Esophagus squamous epithelium (tissue), 5 donors: ENCODE measurements at regions not wholly inside any gene's neighbourhood (a gene's known extent, or its start where the extent isn't known, plus 50 kb on each side); places are given as distances from the start of the nearest gene placed in this dataset.
A peak's percentile ranks its signal among the peaks of the same experiment; 100 is the strongest.

Experiments
- DNase-seq: peaks from one replicate; lab custom pipeline; 2025; lab: John Stamatoyannopoulos, UW
- H3K27ac ChIP-seq, 4 donors: fragments of 200-600 bp; sonication (generic); one replicate each; pipeline ENCODE4 v1.5.1; 2016 to 2019; ENCODE audit warnings: mild to moderate bottlenecking in 1 of 4
- H3K27me3 ChIP-seq, 4 donors: fragments of 200-600 bp; sonication (generic); 1 replicate in 3 of 4; 2 replicates in 1 of 4; pipeline versions ENCODE4 v1.5.1 to v1.6.0; 2017 to 2021; ENCODE audit warnings: antibody characterized with exemption in 1 of 4
- H3K36me3 ChIP-seq, 3 donors: fragments of 200-600 bp; sonication (generic); one replicate each; pipeline ENCODE4 v1.5.1; 2016 to 2019
- H3K4me1 ChIP-seq, 3 donors: fragments of 200-600 bp; sonication (generic); one replicate each; pipeline ENCODE4 v1.5.1; 2017 to 2019
- H3K4me3 ChIP-seq, 4 donors: fragments of 200-600 bp; sonication (generic); 1 replicate in 3 of 4; 2 replicates in 1 of 4; pipeline ENCODE4 v1.5.1; 2016 to 2019; ENCODE audit warnings: mild to moderate bottlenecking in 2 of 4, moderate library complexity in 1 of 4
- H3K9me3 ChIP-seq, 3 donors: fragments of 200-600 bp; sonication (generic); one replicate each; pipeline ENCODE4 v1.5.1; 2016 to 2019
- CTCF ChIP-seq, 6 experiments: fragments of 450-650 bp in 4 of 6; fragments of 200-600 bp in 2 of 6; sonication (generic) in 2 of 6; IDR thresholded peaks; one replicate each; pipeline ENCODE4 v1.5.1; 2016 to 2019; ENCODE audit warnings: antibody characterized with exemption in 6 of 6, mild to moderate bottlenecking in 4 of 6, moderate library complexity in 4 of 6
- POLR2A ChIP-seq, 4 donors: fragments of 450-650 bp; IDR thresholded peaks; one replicate each; pipeline ENCODE4 v1.6.1; 2017; ENCODE audit warnings: antibody characterized with exemption in 4 of 4, mild to moderate bottlenecking in 4 of 4, moderate library complexity in 3 of 4
- WGBS, 2 donors: methylation state at CpG; one replicate each; pipeline ENCODE4 v1.1.5; 2018; 5-methylcytosine and 5-hydroxymethylcytosine counted together
- intact Hi-C: fragments of 100-400 bp; cut with DNase I; formaldehyde crosslinking; loops from one replicate; pipeline ENCODE4 v1.15.0; 2022
- donor health status: DM: yes; HTN: yes; CAD: no.

- Histone ChIP-seq H3K4me1 (peaks cover 45 to 70% (median 56%) of the 10 kb centered on the region in 3 donors), H3K27ac (peak overlapping the region in 2 of 4 donors; percentile 88 to 91), H3K9me3 (no peaks in the 10 kb centered on the region), H3K27me3 (no peaks in the 10 kb centered on the region), H3K4me3 (no peak overlapping the region), H3K36me3 (no peaks in the 10 kb centered on the region)
- no peak for DNase-seq
- 92 to 95% methylated on average over 6 of the region's 6 CpGs for WGBS, 2 donors
- intact Hi-C loops: no loop called here
- TF ChIP-seq CTCF (IDR thresholded peaks at IDR 0.05) (no peak), POLR2A (IDR thresholded peaks at IDR 0.05) (no peak)
These were observed 79.5 kb downstream of the IRF2BPL start for GRCh38 chr14:76948976-76949375.

- no peak overlapping the region for H3K4me3 ChIP-seq
- H3K27ac ChIP-seq: peak overlapping the region; percentile 84 to 91 (median 88)
- 54 to 61% methylated on average over 8 to 11 of the region's 11 CpGs for WGBS, 2 donors
- intact Hi-C loops: no loop called here
- no peaks in the 10 kb centered on the region for H3K36me3 ChIP-seq
- no peak for DNase-seq
- H3K4me1 ChIP-seq: peaks cover 39 to 64% (median 50%) of the 10 kb centered on the region in 3 donors
- TF ChIP-seq CTCF (IDR thresholded peaks at IDR 0.05): no peak
- no peak for TF ChIP-seq POLR2A (IDR thresholded peaks at IDR 0.05)
- no peaks in the 10 kb centered on the region for H3K27me3 ChIP-seq
- H3K9me3 ChIP-seq: no peaks in the 10 kb centered on the region
These were observed 80.1 kb downstream of the IRF2BPL start for GRCh38 chr14:76948213-76948947.

DNA sequence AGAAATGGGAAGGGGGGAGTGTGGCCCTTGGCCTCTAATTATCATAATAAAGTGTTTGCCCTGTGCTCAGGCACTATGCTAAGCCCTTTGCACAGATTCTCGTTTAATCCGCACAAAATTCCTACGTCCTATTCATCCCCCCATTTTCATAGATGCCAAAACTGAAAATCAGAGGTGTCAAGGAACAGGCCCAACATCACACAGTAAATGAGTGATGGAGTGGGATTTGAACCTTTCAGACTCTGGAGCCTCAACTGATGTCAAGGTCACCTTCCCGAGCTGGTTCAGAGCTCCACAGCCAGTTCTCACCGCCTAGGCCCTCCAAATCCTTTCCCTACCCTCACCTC is 80.7 kb downstream of the IRF2BPL start:
- Histone ChIP-seq H3K36me3 (no peaks in the 10 kb centered on the region), H3K4me3 (peak overlapping the region in 1 of 4 donors; percentile 47), H3K4me1 (peaks cover 36 to 58% (median 46%) of the 10 kb centered on the region in 3 donors), H3K27ac (peak overlapping the region; percentile 84 to 91 (median 88)), H3K27me3 (no peaks in the 10 kb centered on the region), H3K9me3 (no peaks in the 10 kb centered on the region)
- DNase-seq: no peak
- WGBS, 2 donors: 37 to 47% methylated on average over 5 of the region's 5 CpGs
- intact Hi-C loops: no loop called here
- no peak for TF ChIP-seq CTCF (IDR thresholded peaks at IDR 0.05)
- no peak for TF ChIP-seq POLR2A (IDR thresholded peaks at IDR 0.05)

DNA sequence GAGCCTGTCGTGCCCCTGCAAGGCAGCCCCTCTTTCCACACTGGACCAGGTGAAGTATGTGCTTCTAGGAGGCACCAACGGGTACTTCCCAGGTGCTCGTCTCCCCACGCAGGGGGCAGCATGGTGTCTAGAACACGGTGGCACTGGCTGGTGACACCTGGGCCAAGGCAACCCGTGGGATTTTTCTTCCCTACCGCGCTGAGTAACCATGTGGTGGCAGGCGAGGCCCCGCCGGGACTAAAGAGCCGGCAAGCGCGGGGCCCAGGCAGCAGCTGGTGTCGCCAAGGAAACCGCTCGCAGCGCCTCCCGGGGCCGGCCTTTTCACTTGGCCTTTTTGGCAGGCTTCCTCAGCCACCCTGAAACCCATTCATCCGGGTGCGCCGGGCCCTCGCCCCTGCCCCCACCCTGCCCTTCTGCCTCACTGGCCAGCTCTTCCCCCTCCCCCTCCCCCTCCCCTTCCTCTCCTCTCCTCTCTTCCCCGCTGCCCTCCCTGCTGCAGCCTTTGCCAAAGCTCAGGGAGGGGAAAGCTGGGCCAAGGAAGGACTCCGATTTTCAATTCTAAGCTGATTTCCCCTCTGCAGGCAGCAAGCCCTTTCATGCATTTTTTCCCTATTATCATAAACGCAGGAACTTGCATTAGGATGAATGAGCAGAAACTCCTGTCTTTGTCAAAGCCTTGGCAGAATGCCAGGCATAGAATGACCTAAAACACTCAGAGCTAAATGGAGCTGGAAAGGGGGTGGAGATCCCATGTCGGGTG is 81.2 kb downstream of the IRF2BPL start:
- WGBS, 2 donors: 0% methylated on average over 13 to 22 of the region's 28 CpGs
- no peaks in the 10 kb centered on the region for H3K9me3 ChIP-seq
- H3K4me3 ChIP-seq: peak overlapping the region in 3 of 4 donors; percentile 10 to 47 (median 20)
- TF ChIP-seq POLR2A (IDR thresholded peaks at IDR 0.05) (no peak), CTCF (IDR thresholded peaks at IDR 0.05) (peak; percentile 34 to 69 (median 51))
- H3K27ac ChIP-seq: peak overlapping the region; percentile 84 to 91 (median 88)
- H3K36me3 ChIP-seq: no peaks in the 10 kb centered on the region
- intact Hi-C loops: no loop called here
- peak; percentile 46 for DNase-seq
- no peaks in the 10 kb centered on the region for H3K27me3 ChIP-seq
- peaks cover 36 to 54% (median 46%) of the 10 kb centered on the region in 3 donors for H3K4me1 ChIP-seq

- no peak for DNase-seq
- Histone ChIP-seq H3K4me1 (peaks cover 36 to 49% (median 45%) of the 10 kb centered on the region in 3 donors), H3K36me3 (no peaks in the 10 kb centered on the region), H3K27me3 (no peaks in the 10 kb centered on the region), H3K4me3 (peak overlapping the region in 2 of 4 donors; percentile 10 to 47), H3K9me3 (no peaks in the 10 kb centered on the region), H3K27ac (peak overlapping the region; percentile 84 to 91 (median 88))
- intact Hi-C loops: no loop called here
- TF ChIP-seq CTCF (IDR thresholded peaks at IDR 0.05) (no peak), POLR2A (IDR thresholded peaks at IDR 0.05) (no peak)
- WGBS, 2 donors: 36 to 54% methylated on average over 3 to 6 of the region's 6 CpGs
These were observed 81.8 kb downstream of the IRF2BPL start for GRCh38 chr14:76946753-76947077.
